AML-193 (cell line): ENCODE measurements at regions not wholly inside any gene's neighbourhood (a gene's known extent, or its start where the extent isn't known, plus 50 kb on each side); places are given as distances from the start of the nearest gene placed in this dataset.

ENCODE experiments used
- DNase-seq, 2 experiments: peaks; one replicate each; lab custom pipeline; 2025; lab: John Stamatoyannopoulos, UW

- no peak for DNase-seq
These were observed 445.0 kb downstream of the SPRY1 start for GRCh38 chr4:123841447-123842121.

- DNase-seq, result no peak
These were observed 446.5 kb downstream of the SPRY1 start for GRCh38 chr4:123843137-123843536.

GRCh38 chr4:123844374-123844773, 447.8 kb downstream of the SPRY1 start:
- no peak for DNase-seq

- no peak for DNase-seq
These were observed 449.5 kb downstream of the SPRY1 start for GRCh38 chr4:123846092-123846491.

GRCh38 chr4:123846561-123846960, 450.0 kb downstream of the SPRY1 start:
- no peak for DNase-seq

GRCh38 chr4:123848606-123849005, 452.0 kb downstream of the SPRY1 start:
- no peak for DNase-seq

- no peak for DNase-seq
These were observed 452.9 kb downstream of the SPRY1 start for GRCh38 chr4:123849495-123849894.

GRCh38 chr4:123851521-123851920, 454.9 kb downstream of the SPRY1 start:
- no peak for DNase-seq

GRCh38 chr4:123853651-123854050, 457.1 kb downstream of the SPRY1 start:
- no peak for DNase-seq

- DNase-seq, result no peak
These were observed 460.3 kb downstream of the SPRY1 start for GRCh38 chr4:123856689-123857545.

- DNase-seq, result no peak
These were observed 461.9 kb downstream of the SPRY1 start for GRCh38 chr4:123858465-123858864.

GRCh38 chr4:123862812-123863211, 466.2 kb downstream of the SPRY1 start:
- DNase-seq, result no peak

- DNase-seq, result no peak
These were observed 470.2 kb downstream of the SPRY1 start for GRCh38 chr4:123866796-123867195.

- no peak for DNase-seq
These were observed 471.5 kb downstream of the SPRY1 start for GRCh38 chr4:123867910-123868587.

GRCh38 chr4:123869286-123870215, 473.0 kb downstream of the SPRY1 start:
- DNase-seq, result no peak

- DNase-seq, result no peak
These were observed 473.8 kb downstream of the SPRY1 start for GRCh38 chr4:123870216-123870876.

- DNase-seq, result no peak
These were observed 474.7 kb downstream of the SPRY1 start for GRCh38 chr4:123871341-123871740.

GRCh38 chr4:123874063-123874462, 477.5 kb downstream of the SPRY1 start:
- DNase-seq, result no peak

- no peak for DNase-seq
These were observed 479.5 kb downstream of the SPRY1 start for GRCh38 chr4:123876143-123876542.

- no peak for DNase-seq
These were observed 480.1 kb downstream of the SPRY1 start for GRCh38 chr4:123876671-123877101.

GRCh38 chr4:123877551-123877950, 481.0 kb downstream of the SPRY1 start:
- no peak for DNase-seq
